Lung (tissue), 11 donors: ENCODE measurements at regions not wholly inside any gene's neighbourhood (a gene's known extent, or its start where the extent isn't known, plus 50 kb on each side); places are given as distances from the start of the nearest gene placed in this dataset.

ENCODE experiments used
- ATAC-seq: fragments of 200-7000 bp; cut with Tn5 transposase; one replicate; pipeline ENCODE4 v1.9.1; 2020; ENCODE audit warnings: moderate number of reproducible peaks; ENCODE audit not compliant: insufficient read depth, low FRiP score
- DNase-seq, 3 donors: peaks; one replicate each; pipeline ENCODE4 v3.0.0-alpha.2; 2013 to 2017
- H3K27ac ChIP-seq, 2 donors: one replicate each; pipeline ENCODE4 v1.5.1; 2013; ENCODE audit warnings: mild to moderate bottlenecking in 2 of 2, moderate library complexity in 2 of 2, control low read depth in 1 of 2, inconsistent platforms in 1 of 2, low read depth in 1 of 2, low read length in 1 of 2
- H3K27me3 ChIP-seq, 3 donors: one replicate each; pipeline ENCODE4 v1.5.1; 2013; ENCODE audit warnings: low read length in 2 of 3; ENCODE audit not compliant: control insufficient read depth in 3 of 3, insufficient read depth in 3 of 3
- H3K36me3 ChIP-seq, 4 donors: one replicate each; pipeline ENCODE4 v1.5.1; 2013; ENCODE audit warnings: low read length in 4 of 4, mild to moderate bottlenecking in 1 of 4, moderate library complexity in 1 of 4; ENCODE audit not compliant: control insufficient read depth in 4 of 4, insufficient read depth in 4 of 4
- H3K4me1 ChIP-seq, 5 donors: one replicate each; pipeline ENCODE4 v1.5.1; 2013; ENCODE audit warnings: low read length in 5 of 5, mild to moderate bottlenecking in 2 of 5, moderate library complexity in 1 of 5; ENCODE audit not compliant: control insufficient read depth in 5 of 5, insufficient read depth in 5 of 5
- H3K4me3 ChIP-seq: one replicate; pipeline ENCODE4 v1.5.1; 2013; ENCODE audit warnings: mild to moderate bottlenecking, control low read depth, moderate library complexity
- H3K9ac ChIP-seq, 2 donors: one replicate each; pipeline ENCODE4 v1.5.1; 2013; ENCODE audit warnings: low read length in 2 of 2, control low read depth in 1 of 2; ENCODE audit not compliant: insufficient read depth in 1 of 2
- H3K9me3 ChIP-seq, 4 donors: one replicate each; pipeline ENCODE4 v1.5.1; 2013; ENCODE audit warnings: low read length in 3 of 4, mild to moderate bottlenecking in 1 of 4, moderate library complexity in 1 of 4; ENCODE audit not compliant: control insufficient read depth in 4 of 4, insufficient read depth in 3 of 4
- CTCF ChIP-seq: IDR thresholded peaks from 2 replicates; pipeline ENCODE4 v1.5.1; 2012; ENCODE audit warnings: mild to moderate bottlenecking; ENCODE audit errors: control extremely low read depth, extremely low read depth
- WGBS, 2 donors: extraction: QIAGEN DNeasy Blood & Tissue Kit; methylation state at CpG; one replicate each; pipeline ENCODE4 v1.1.7; 2013; 5-methylcytosine and 5-hydroxymethylcytosine counted together
- donor health status: control.
- donor health status: control.
- donor health status: Bipolar disorder and iron deficiency.
- donor health status: healthy.
- donor health status: DM: yes; HTN: yes; CAD: no.

- H3K27me3 ChIP-seq, result no peaks in the 10 kb centered on the region
- H3K27ac ChIP-seq, result peak overlapping the region in 1 of 2 donors; percentile 33
- no peaks in the 10 kb centered on the region for H3K36me3 ChIP-seq
- no peak for TF ChIP-seq CTCF
- peaks cover 0 to 7% (median 0%) of the 10 kb centered on the region in 5 donors for H3K4me1 ChIP-seq
- no peak overlapping the region for H3K4me3 ChIP-seq
- 16 to 19% methylated on average over 5 of the region's 5 CpGs for WGBS, 2 donors
- no peak for ATAC-seq
- H3K9me3 ChIP-seq, result no peaks in the 10 kb centered on the region
- DNase-seq, result peak in 1 of 3 donors; percentile 16
- H3K9ac ChIP-seq, result no peak overlapping the region
Measured at GRCh38 chr11:104653407-104653806, 244.9 kb downstream of the CASP12 start.

- peak overlapping the region in 1 of 2 donors; percentile 33 for H3K27ac ChIP-seq
- WGBS, 2 donors, result 53 to 74% methylated on average over 4 of the region's 4 CpGs
- no peaks in the 10 kb centered on the region for H3K27me3 ChIP-seq
- TF ChIP-seq CTCF, result no peak
- no peaks in the 10 kb centered on the region for H3K36me3 ChIP-seq
- ATAC-seq (no peak), DNase-seq (no peak)
- no peak overlapping the region for H3K9ac ChIP-seq
- no peak overlapping the region for H3K4me3 ChIP-seq
- H3K9me3 ChIP-seq, result no peaks in the 10 kb centered on the region
- peaks cover 0 to 7% (median 0%) of the 10 kb centered on the region in 5 donors for H3K4me1 ChIP-seq
Measured at GRCh38 chr11:104652996-104653395, 245.3 kb downstream of the CASP12 start.

- no peaks in the 10 kb centered on the region for H3K36me3 ChIP-seq
- H3K4me1 ChIP-seq, result peaks cover 0 to 7% (median 0%) of the 10 kb centered on the region in 5 donors
- 93 to 96% methylated on average over 5 of the region's 5 CpGs for WGBS, 2 donors
- no peaks in the 10 kb centered on the region for H3K27me3 ChIP-seq
- TF ChIP-seq CTCF, result no peak
- no peak for ATAC-seq
- no peak overlapping the region for H3K4me3 ChIP-seq
- no peak overlapping the region for H3K9ac ChIP-seq
- H3K27ac ChIP-seq, result no peak overlapping the region
- no peaks in the 10 kb centered on the region for H3K9me3 ChIP-seq
- peak in 1 of 3 donors; percentile 24 for DNase-seq
Measured at GRCh38 chr11:104650234-104650633, 248.0 kb downstream of the CASP12 start.

- Histone ChIP-seq H3K9me3 (no peaks in the 10 kb centered on the region), H3K27ac (no peak overlapping the region), H3K9ac (no peak overlapping the region), H3K36me3 (no peaks in the 10 kb centered on the region), H3K4me1 (peaks cover 0 to 7% (median 0%) of the 10 kb centered on the region in 5 donors), H3K4me3 (no peak overlapping the region), H3K27me3 (no peaks in the 10 kb centered on the region)
- WGBS, 2 donors, result 50 to 64% methylated on average over 1 of the region's 1 CpG
- no peak for TF ChIP-seq CTCF
- no peak for DNase-seq
- ATAC-seq, result no peak
Measured at GRCh38 chr11:104649002-104649401, 249.3 kb downstream of the CASP12 start.
